Adrenal gland (tissue), 9 donors: ENCODE measurements at regions not wholly inside any gene's neighbourhood (a gene's known extent, or its start where the extent isn't known, plus 50 kb on each side); places are given as distances from the start of the nearest gene placed in this dataset.

Source experiments
- DNase-seq, 7 donors: peaks; one replicate each; pipeline ENCODE4 v3.0.0-alpha.2; 2019 to 2020
- H3K27ac ChIP-seq, 5 donors: fragments of 200-600 bp; sonication (generic) in 4 of 5; 1 replicate in 3 of 5; 2 replicates in 2 of 5; pipeline versions ENCODE4 v1.5.1 to v1.8.0; 2016 to 2020; ENCODE audit warnings: mild to moderate bottlenecking in 1 of 5
- H3K27me3 ChIP-seq: fragments of 200-600 bp; 2 replicates; pipeline ENCODE4 v1.8.0; 2021
- H3K36me3 ChIP-seq, 2 donors: fragments of 200-600 bp; replicated peaks in 1 of 2; 1 replicate in 1 of 2; 2 replicates in 1 of 2; pipeline versions ENCODE4 v1.5.1 to v1.8.0; 2018 to 2022
- H3K4me1 ChIP-seq, 2 donors: fragments of 200-600 bp; replicated peaks in 1 of 2; 1 replicate in 1 of 2; 2 replicates in 1 of 2; pipeline versions ENCODE4 v1.5.1 to v1.8.0; 2018 to 2021
- H3K4me3 ChIP-seq, 4 donors: fragments of 200-600 bp; sonication (generic) in 3 of 4; one replicate each; pipeline ENCODE4 v1.5.1; 2016 to 2018
- H3K9me3 ChIP-seq, 3 donors: fragments of 200-600 bp; sonication (generic) in 1 of 3; replicated peaks in 1 of 3; 1 replicate in 2 of 3; 2 replicates in 1 of 3; pipeline versions ENCODE4 v1.5.1 to v1.8.0; 2016 to 2021
- CTCF ChIP-seq, 6 experiments: fragments of 450-650 bp in 4 of 6; fragments of 200-600 bp in 2 of 6; sonication (generic) in 1 of 6; IDR thresholded peaks; 1 replicate in 5 of 6; 2 replicates in 1 of 6; pipeline versions ENCODE4 v1.5.1 to v1.8.0; 2016 to 2021; ENCODE audit warnings: antibody characterized with exemption in 6 of 6, mild to moderate bottlenecking in 2 of 6, moderate library complexity in 1 of 6
- POLR2A ChIP-seq, 2 donors: fragments of 450-650 bp; IDR thresholded peaks; one replicate each; pipeline ENCODE4 v1.6.1; 2017; ENCODE audit warnings: antibody characterized with exemption in 2 of 2, mild to moderate bottlenecking in 2 of 2, moderate library complexity in 1 of 2
- WGBS, 4 donors: extraction: QIAGEN DNeasy Blood & Tissue Kit in 2 of 4; methylation state at CpG; one replicate each; pipeline versions ENCODE4 v1.1.5 to v1.1.7; 2013 to 2017; 5-methylcytosine and 5-hydroxymethylcytosine counted together
- intact Hi-C, 2 donors: fragments of 100-400 bp; cut with DNase I; formaldehyde crosslinking; loops; one replicate each; pipeline versions ENCODE4 v1.14.1 to v1.15.0; 2022 to 2023
- donor health status: healthy with polysubstance abuse.
- donor health status: Bipolar disorder and iron deficiency.
- donor health status: DM: yes; HTN: yes; CAD: no.
- donor health status: DM: no; HTN: no; CAD: no.
- donor health status: DM: no; HTN: no; CAD: no.

GRCh38 chr4:171561419-171561818 lies 251.8 kb upstream of the GALNTL6 start:
- Histone ChIP-seq H3K4me3 (no peak overlapping the region), H3K27me3 (no peaks in the 10 kb centered on the region), H3K9me3 (no peaks in the 10 kb centered on the region), H3K36me3 (no peaks in the 10 kb centered on the region), H3K27ac (no peak overlapping the region), H3K4me1 (no peaks in the 10 kb centered on the region)
- intact Hi-C loops = no loop called here
- WGBS, 4 donors = 57 to 81% (median 78%) methylated on average over 1 of the region's 1 CpG
- no peak for DNase-seq
- no peak for TF ChIP-seq POLR2A (IDR thresholded peaks at IDR 0.05)
- TF ChIP-seq CTCF (IDR thresholded peaks at IDR 0.05) = no peak

DNA sequence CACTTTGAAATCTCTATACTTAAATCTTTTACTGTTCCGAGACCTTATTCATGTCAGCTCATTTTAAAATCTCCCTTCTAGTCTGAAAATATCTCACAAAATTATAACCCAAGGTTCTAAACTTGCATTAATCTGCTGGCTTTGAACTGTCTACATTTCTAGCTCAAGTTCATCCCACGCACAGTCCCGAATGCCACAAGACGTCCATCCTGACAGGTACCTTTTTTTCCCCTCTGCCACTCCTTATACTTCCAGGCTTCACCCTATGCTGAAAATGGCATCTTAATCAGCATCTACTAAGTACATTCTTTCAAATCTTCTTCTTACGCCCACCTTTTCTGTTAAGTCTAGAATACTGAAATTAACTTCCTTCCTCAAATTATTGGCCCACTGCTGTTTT lies 259.2 kb upstream of the GALNTL6 start:
- intact Hi-C loops = no loop called here
- Histone ChIP-seq H3K9me3 (no peaks in the 10 kb centered on the region), H3K36me3 (no peaks in the 10 kb centered on the region), H3K4me1 (no peaks in the 10 kb centered on the region), H3K4me3 (no peak overlapping the region), H3K27me3 (no peaks in the 10 kb centered on the region), H3K27ac (no peak overlapping the region)
- no peak for DNase-seq
- no peak for TF ChIP-seq POLR2A (IDR thresholded peaks at IDR 0.05)
- TF ChIP-seq CTCF (IDR thresholded peaks at IDR 0.05) = no peak
- WGBS, 4 donors = 74 to 85% (median 80%) methylated on average over 5 of the region's 5 CpGs

DNA sequence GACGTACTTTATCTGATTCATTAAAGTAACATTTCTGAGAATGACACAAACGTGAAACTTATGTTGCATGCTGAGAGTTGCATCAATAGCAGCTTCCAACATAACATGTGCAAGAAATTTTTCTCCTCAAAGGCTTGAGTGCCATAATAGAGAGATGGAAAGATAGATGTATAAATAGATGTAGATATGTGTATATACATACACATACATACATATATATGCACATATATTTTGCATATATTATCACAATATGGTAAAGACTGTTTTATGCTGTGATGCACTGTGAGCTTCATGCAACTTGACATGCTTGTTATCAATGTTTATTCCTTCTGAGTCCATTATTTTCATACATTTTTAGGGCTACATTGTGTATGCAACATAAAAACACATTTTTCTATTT lies 270.6 kb upstream of the GALNTL6 start:
- no peak for DNase-seq
- 44 to 70% (median 61%) methylated on average over 2 of the region's 2 CpGs for WGBS, 4 donors
- Histone ChIP-seq H3K4me1 (no peaks in the 10 kb centered on the region), H3K27ac (no peak overlapping the region), H3K27me3 (no peaks in the 10 kb centered on the region), H3K4me3 (no peak overlapping the region), H3K36me3 (no peaks in the 10 kb centered on the region), H3K9me3 (no peaks in the 10 kb centered on the region)
- TF ChIP-seq POLR2A (IDR thresholded peaks at IDR 0.05) (no peak), CTCF (IDR thresholded peaks at IDR 0.05) (no peak)
- intact Hi-C loops = no loop called here

DNA sequence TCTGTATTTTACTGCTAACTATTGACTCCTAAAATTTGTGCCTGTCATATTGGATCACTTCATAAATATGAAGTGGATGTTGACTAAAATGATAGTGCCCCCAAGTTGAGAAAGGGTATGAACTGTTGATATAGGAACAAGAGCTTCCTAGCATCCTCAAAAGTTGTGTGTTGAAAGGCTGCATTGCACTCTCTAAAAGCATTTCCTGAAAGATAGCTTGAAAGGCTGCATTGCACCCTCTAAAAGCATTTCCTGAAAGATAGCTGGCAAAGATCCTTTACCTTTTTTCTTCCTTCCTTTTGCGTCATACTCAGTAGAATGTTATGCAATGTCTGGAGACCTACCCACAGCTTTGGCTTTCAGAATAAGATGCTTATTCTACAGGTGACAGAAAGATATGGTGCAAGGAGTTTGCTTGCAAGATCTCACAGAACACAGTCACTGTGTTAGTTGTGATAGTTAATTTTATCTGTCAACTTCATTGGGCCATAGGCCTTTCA lies 274.6 kb upstream of the GALNTL6 start:
- Histone ChIP-seq H3K4me1 (no peaks in the 10 kb centered on the region), H3K36me3 (no peaks in the 10 kb centered on the region), H3K27me3 (no peaks in the 10 kb centered on the region), H3K4me3 (no peak overlapping the region), H3K27ac (no peak overlapping the region), H3K9me3 (no peaks in the 10 kb centered on the region)
- no peak for DNase-seq
- WGBS, 4 donors = 47 to 67% (median 57%) methylated on average over 1 of the region's 1 CpG
- TF ChIP-seq POLR2A (IDR thresholded peaks at IDR 0.05) = no peak
- TF ChIP-seq CTCF (IDR thresholded peaks at IDR 0.05) = no peak
- intact Hi-C loops = no loop called here
